Right cardiac atrium (tissue), 5 donors: ENCODE measurements at regions not wholly inside any gene's neighbourhood (a gene's known extent, or its start where the extent isn't known, plus 50 kb on each side); places are given as distances from the start of the nearest gene placed in this dataset.
A peak's percentile ranks its signal among the peaks of the same experiment; 100 is the strongest.

Experiments used
- ATAC-seq, 2 donors: fragments of 200-7000 bp; cut with Tn5 transposase; one replicate each; pipeline versions ENCODE4 v1.8.0 to v1.9.1; 2020; ENCODE audit warnings: moderate library complexity in 2 of 2, mild to moderate bottlenecking in 1 of 2
- DNase-seq, 3 donors: peaks; one replicate each; pipeline ENCODE4 v3.0.0-alpha.2; 2020
- H3K27ac ChIP-seq: one replicate; pipeline ENCODE4 v1.5.1; 2013; ENCODE audit warnings: mild to moderate bottlenecking, low read length, control low read depth, moderate library complexity
- H3K27me3 ChIP-seq: one replicate; pipeline ENCODE4 v1.6.1; 2013; ENCODE audit not compliant: control insufficient read depth, insufficient read depth
- H3K4me1 ChIP-seq: one replicate; pipeline ENCODE4 v1.6.1; 2013; ENCODE audit warnings: low read length; ENCODE audit not compliant: control insufficient read depth, insufficient read depth
- H3K4me3 ChIP-seq: one replicate; pipeline ENCODE4 v1.5.1; 2013; ENCODE audit warnings: low read length, control low read depth
- H3K9me3 ChIP-seq: one replicate; pipeline ENCODE4 v1.6.1; 2013; ENCODE audit warnings: low read length; ENCODE audit not compliant: control insufficient read depth
- WGBS: extraction: QIAGEN DNeasy Blood & Tissue Kit; methylation state at CpG from one replicate; pipeline ENCODE4 v1.1.7; 2013; 5-methylcytosine and 5-hydroxymethylcytosine counted together
- intact Hi-C, 4 donors: fragments of 100-400 bp; cut with DNase I; formaldehyde crosslinking; loops; one replicate each; pipeline versions ENCODE4 v1.11.0 to v1.14.0; 2022 to 2023
- donor health status: healthy with polysubstance abuse.
- donor health status: DM: no; HTN: yes; CAD: no.
- donor health status: DM: no; HTN: no; CAD: no.
- donor health status: DM: no; HTN: yes; CAD: no; lungs with severe emphysema.
- donor health status: DM: yes; HTN: yes; CAD: no.

GRCh38 chr6:15993716-15994228 lies 135.1 kb upstream of the MYLIP start:
- H3K4me1 ChIP-seq = peaks cover 4% of the 10 kb centered on the region
- H3K4me3 ChIP-seq = no peak overlapping the region
- DNase-seq (no peak), ATAC-seq (no peak)
- intact Hi-C loops = no loop called here
- H3K9me3 ChIP-seq = no peaks in the 10 kb centered on the region
- WGBS = 96% methylated on average over 5 of the region's 5 CpGs
- H3K27me3 ChIP-seq = no peaks in the 10 kb centered on the region
- no peak overlapping the region for H3K27ac ChIP-seq

DNA sequence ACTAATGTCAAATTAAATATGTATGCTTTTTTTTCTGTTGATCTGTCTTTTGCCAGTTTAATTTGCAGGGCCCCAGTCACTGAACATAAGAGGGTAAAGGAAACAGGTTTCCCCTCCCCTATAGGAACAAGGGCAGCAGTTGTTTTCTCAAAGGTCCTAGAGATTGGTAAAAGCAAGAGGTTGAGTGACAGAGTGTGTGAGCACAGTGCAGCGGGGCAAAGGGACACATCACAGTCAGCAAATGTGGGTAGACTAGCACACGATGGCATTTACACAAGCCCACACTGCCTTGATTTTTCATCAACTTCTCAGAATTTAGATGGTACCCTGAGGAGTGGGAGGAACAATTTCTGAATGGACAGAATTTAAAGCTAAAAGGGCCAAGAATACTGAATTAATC lies 138.7 kb upstream of the MYLIP start:
- no peaks in the 10 kb centered on the region for H3K27me3 ChIP-seq
- 85% methylated on average over 2 of the region's 2 CpGs for WGBS
- H3K4me1 ChIP-seq = peaks cover 3% of the 10 kb centered on the region
- ATAC-seq (no peak), DNase-seq (no peak)
- no peaks in the 10 kb centered on the region for H3K9me3 ChIP-seq
- intact Hi-C loops = no loop called here
- no peak overlapping the region for H3K4me3 ChIP-seq
- no peak overlapping the region for H3K27ac ChIP-seq

DNA sequence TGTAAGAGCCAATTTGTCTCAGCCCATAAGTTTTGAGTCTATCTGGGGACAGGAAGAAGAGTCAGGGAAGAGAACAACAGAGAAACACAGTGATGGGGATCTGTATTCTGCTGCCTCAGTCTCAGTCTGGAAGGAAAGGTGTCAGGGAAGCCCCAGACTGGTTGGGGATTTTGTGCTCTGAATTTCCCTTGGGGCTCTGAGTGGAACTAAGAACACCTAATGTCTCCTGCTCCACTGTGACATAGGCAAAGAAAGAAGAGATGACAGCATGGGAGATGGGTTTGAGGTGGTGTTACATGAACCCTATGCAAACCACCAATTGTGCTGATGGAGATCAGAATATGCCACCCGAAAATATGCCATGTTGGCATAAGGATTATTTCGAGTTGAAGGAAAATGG lies 139.5 kb upstream of the MYLIP start:
- no peak overlapping the region for H3K4me3 ChIP-seq
- no peaks in the 10 kb centered on the region for H3K4me1 ChIP-seq
- no peak overlapping the region for H3K27ac ChIP-seq
- 96% methylated on average over 2 of the region's 2 CpGs for WGBS
- H3K27me3 ChIP-seq = no peaks in the 10 kb centered on the region
- DNase-seq (no peak), ATAC-seq (no peak)
- H3K9me3 ChIP-seq = no peaks in the 10 kb centered on the region
- intact Hi-C loops = loop anchor here in 1 of 4 donors (10.0 kb wide), 1 partner anchor 275 kb away; no protein-coding TSS in a partner anchor

DNA sequence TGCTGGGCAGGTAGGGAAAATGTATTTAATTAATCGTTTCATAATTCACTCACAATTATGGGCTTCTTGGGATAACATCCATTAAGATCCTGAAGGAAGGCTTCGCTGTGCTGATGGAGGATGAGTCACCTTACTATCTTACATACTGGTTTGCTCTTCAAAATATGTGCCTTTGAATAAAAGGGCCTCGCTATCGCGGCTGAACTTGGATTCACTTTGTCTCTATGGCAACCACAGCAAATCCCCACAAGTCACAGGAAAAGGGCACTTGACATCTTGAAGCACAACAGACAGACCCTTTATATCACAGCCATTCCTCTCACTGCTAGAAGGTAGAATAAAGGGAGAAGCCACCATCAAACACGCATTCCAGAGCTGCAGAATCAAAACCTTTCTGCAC lies 141.3 kb upstream of the MYLIP start:
- intact Hi-C loops = loop anchor here in 1 of 4 donors (10.0 kb wide), 1 partner anchor 273 kb away; no protein-coding TSS in a partner anchor
- WGBS = 46% methylated on average over 6 of the region's 6 CpGs
- no peak overlapping the region for H3K27ac ChIP-seq
- H3K4me3 ChIP-seq = no peak overlapping the region
- DNase-seq (no peak), ATAC-seq (no peak)
- no peaks in the 10 kb centered on the region for H3K4me1 ChIP-seq
- H3K9me3 ChIP-seq = no peaks in the 10 kb centered on the region
- no peaks in the 10 kb centered on the region for H3K27me3 ChIP-seq

GRCh38 chr6:15986027-15986629 lies 142.8 kb upstream of the MYLIP start:
- no peaks in the 10 kb centered on the region for H3K9me3 ChIP-seq
- no peak overlapping the region for H3K27ac ChIP-seq
- ATAC-seq (no peak), DNase-seq (no peak)
- intact Hi-C loops = loop anchor here in 1 of 4 donors (10.0 kb wide), 1 partner anchor 271 kb away; no protein-coding TSS in a partner anchor
- WGBS = 84% methylated on average over 5 of the region's 5 CpGs
- H3K4me1 ChIP-seq = no peaks in the 10 kb centered on the region
- H3K4me3 ChIP-seq = no peak overlapping the region
- H3K27me3 ChIP-seq = no peaks in the 10 kb centered on the region

GRCh38 chr6:15985379-15985959 lies 143.4 kb upstream of the MYLIP start:
- no peaks in the 10 kb centered on the region for H3K4me1 ChIP-seq
- no peak overlapping the region for H3K4me3 ChIP-seq
- intact Hi-C loops = loop anchor here in 1 of 4 donors (10.0 kb wide), 1 partner anchor 271 kb away; no protein-coding TSS in a partner anchor
- no peak overlapping the region for H3K27ac ChIP-seq
- no peaks in the 10 kb centered on the region for H3K9me3 ChIP-seq
- ATAC-seq = no peak
- DNase-seq = no peak
- 94% methylated on average over 3 of the region's 3 CpGs for WGBS
- no peaks in the 10 kb centered on the region for H3K27me3 ChIP-seq

DNA sequence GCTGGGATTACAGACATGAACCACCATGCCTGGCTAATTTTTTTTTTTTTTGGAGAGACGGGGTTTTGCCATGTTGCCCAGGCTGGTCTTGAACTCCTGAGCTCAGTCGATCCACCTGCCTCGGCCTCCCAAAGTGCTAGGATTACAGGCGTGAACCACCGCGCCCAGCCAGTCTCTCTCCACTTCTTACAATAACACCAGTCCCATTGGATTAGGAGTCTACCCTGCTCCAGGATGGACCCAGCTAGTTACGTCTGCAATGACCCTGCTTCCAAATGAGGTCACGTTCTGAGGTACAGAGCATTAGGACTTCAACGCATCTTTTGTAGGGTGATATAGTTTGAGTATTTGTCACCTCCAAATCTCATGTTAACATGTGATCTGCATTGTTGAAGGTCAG lies 146.9 kb upstream of the MYLIP start:
- intact Hi-C loops = loop anchor here in 1 of 4 donors (10.0 kb wide), 1 partner anchor 267 kb away; no protein-coding TSS in a partner anchor
- DNase-seq (no peak), ATAC-seq (no peak)
- Histone ChIP-seq H3K9me3 (no peaks in the 10 kb centered on the region), H3K27ac (no peak overlapping the region), H3K4me3 (no peak overlapping the region), H3K27me3 (no peaks in the 10 kb centered on the region), H3K4me1 (no peaks in the 10 kb centered on the region)
- WGBS = 96% methylated on average over 9 of the region's 9 CpGs

GRCh38 chr6:15980801-15981200 lies 148.1 kb upstream of the MYLIP start:
- no peaks in the 10 kb centered on the region for H3K9me3 ChIP-seq
- no peaks in the 10 kb centered on the region for H3K4me1 ChIP-seq
- 83% methylated on average over 4 of the region's 4 CpGs for WGBS
- intact Hi-C loops = loop anchor here in 1 of 4 donors (10.0 kb wide), 1 partner anchor 266 kb away; no protein-coding TSS in a partner anchor
- no peak for ATAC-seq
- no peak overlapping the region for H3K4me3 ChIP-seq
- no peak overlapping the region for H3K27ac ChIP-seq
- no peaks in the 10 kb centered on the region for H3K27me3 ChIP-seq
- DNase-seq = no peak

DNA sequence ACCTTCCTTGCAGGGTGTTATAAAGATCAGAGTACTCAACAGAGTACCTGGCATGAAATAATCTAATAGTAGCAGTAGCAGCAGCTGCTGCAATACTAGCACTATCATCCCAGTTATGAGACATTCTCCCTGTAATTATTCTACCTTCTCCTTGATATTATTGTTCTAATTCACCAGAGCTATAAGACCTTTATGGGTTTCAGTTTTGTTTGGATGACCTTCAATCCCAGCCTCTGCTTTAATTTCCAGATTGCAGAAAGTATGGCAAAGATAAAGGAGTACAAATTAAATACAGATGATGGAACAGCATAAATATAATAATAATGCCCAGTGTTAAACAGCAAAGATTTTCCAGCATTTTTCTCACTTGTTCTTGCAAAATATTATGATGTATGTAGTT lies 150.5 kb upstream of the MYLIP start:
- ATAC-seq (no peak), DNase-seq (no peak)
- H3K9me3 ChIP-seq = no peaks in the 10 kb centered on the region
- no peaks in the 10 kb centered on the region for H3K27me3 ChIP-seq
- H3K4me3 ChIP-seq = no peak overlapping the region
- no peaks in the 10 kb centered on the region for H3K4me1 ChIP-seq
- no peak overlapping the region for H3K27ac ChIP-seq
- intact Hi-C loops = no loop called here

DNA sequence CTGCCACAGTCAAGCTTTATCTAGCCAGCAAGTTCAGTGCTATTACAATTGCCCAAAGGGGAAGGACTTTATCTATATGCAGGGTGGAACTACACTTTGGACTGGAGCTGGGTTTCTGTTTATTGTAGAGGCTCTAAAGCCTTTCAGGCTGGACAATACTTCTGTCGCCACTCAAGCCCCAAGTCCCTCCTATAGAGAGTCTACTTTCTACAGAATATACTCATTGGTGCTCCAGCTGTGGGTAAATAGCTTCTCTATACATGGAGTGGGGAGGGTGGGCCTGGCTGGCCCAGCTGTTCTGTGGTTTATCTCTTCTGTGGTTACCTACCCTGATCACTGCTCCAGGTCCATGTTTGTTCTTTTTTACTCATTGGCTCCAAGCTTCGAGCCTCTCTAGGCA lies 151.8 kb upstream of the MYLIP start:
- intact Hi-C loops = no loop called here
- Histone ChIP-seq H3K27ac (no peak overlapping the region), H3K4me1 (no peaks in the 10 kb centered on the region), H3K27me3 (no peaks in the 10 kb centered on the region), H3K4me3 (no peak overlapping the region), H3K9me3 (no peaks in the 10 kb centered on the region)
- WGBS = 93% methylated on average over 2 of the region's 2 CpGs
- ATAC-seq = no peak
- no peak for DNase-seq

DNA sequence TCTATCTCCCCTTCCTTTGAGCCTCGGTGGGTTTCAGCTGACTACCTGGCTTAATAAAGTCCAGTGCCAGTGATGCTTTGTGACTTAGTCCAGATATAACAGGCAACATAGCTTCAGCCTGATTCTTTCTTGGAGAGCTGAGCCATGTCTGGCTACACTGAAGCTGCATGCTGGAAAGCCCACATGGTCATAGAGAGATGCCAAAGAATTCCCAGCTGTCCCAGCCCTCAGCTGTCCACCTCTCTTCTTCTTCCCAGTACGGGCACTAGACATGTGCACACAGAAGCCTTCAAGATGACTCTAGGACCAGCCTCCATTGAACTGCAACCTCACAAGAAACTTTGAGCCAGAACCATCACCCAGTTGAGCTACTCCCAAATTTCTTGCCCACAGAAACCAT lies 154.1 kb upstream of the MYLIP start:
- DNase-seq (no peak), ATAC-seq (peak in 1 of 2 donors; percentile 16)
- intact Hi-C loops = no loop called here
- WGBS = 67% methylated on average over 2 of the region's 2 CpGs
- H3K27ac ChIP-seq = no peak overlapping the region
- H3K4me1 ChIP-seq = no peaks in the 10 kb centered on the region
- H3K4me3 ChIP-seq = no peak overlapping the region
- no peaks in the 10 kb centered on the region for H3K9me3 ChIP-seq
- H3K27me3 ChIP-seq = no peaks in the 10 kb centered on the region
